ENCODE measurements at regions not wholly inside any gene's neighbourhood (a gene's known extent, or its start where the extent isn't known, plus 50 kb on each side); places are given as distances from the start of the nearest gene placed in this dataset.

DNA sequence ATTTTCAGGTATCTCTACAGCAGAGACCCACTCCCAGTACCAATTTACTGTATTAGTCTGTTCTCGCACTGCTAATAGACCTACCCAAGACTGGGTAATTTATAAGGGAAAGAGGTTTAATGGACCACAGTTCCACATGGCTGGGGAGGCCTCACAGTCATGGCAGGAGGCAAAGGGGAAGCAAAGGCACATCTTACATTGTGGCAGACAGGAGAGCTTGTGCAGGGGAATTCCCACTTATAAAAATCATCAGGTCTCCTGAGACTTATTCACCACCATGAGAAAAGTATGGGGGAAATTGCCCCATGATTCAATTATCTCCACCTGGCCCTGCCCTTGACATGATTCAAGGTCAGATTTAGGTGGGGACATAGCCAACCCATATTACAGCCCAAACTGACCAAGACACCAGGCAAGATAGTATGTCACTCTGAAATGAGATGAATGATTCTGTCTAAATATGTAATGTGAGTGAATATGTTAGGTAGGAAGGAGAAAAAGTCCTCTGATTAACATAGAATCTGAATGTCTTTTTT is 182.5 kb upstream of the CDH12 start:
- H3K36me3 ChIP-seq: no peaks in the 10 kb centered on the region
- H3K4me1 ChIP-seq (replicated peaks): no peaks in the 10 kb centered on the region
- H3K9me3 ChIP-seq: no peaks in the 10 kb centered on the region
- intact Hi-C loops (cut with DNase I): no loop called here
- H3K27ac ChIP-seq: no peak overlapping the region
- TF ChIP-seq, protein P1, sequence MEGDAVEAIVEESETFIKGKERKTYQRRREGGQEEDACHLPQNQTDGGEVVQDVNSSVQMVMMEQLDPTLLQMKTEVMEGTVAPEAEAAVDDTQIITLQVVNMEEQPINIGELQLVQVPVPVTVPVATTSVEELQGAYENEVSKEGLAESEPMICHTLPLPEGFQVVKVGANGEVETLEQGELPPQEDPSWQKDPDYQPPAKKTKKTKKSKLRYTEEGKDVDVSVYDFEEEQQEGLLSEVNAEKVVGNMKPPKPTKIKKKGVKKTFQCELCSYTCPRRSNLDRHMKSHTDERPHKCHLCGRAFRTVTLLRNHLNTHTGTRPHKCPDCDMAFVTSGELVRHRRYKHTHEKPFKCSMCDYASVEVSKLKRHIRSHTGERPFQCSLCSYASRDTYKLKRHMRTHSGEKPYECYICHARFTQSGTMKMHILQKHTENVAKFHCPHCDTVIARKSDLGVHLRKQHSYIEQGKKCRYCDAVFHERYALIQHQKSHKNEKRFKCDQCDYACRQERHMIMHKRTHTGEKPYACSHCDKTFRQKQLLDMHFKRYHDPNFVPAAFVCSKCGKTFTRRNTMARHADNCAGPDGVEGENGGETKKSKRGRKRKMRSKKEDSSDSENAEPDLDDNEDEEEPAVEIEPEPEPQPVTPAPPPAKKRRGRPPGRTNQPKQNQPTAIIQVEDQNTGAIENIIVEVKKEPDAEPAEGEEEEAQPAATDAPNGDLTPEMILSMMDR (IDR thresholded peaks at IDR 0.05): no peak
- no peak for TF ChIP-seq POLR2AphosphoS5 (IDR thresholded peaks at IDR 0.05)
- TF ChIP-seq POLR2A (IDR thresholded peaks at IDR 0.05): no peak
- H3K27me3 ChIP-seq (replicated peaks; ENCODE audit: insufficient read depth): no peaks in the 10 kb centered on the region
- no peak for DNase-seq (ENCODE audit: low spot score)
- H3K4me3 ChIP-seq: no peak overlapping the region
- WGBS: 97% methylated on average over 1 of the region's 1 CpG

DNA sequence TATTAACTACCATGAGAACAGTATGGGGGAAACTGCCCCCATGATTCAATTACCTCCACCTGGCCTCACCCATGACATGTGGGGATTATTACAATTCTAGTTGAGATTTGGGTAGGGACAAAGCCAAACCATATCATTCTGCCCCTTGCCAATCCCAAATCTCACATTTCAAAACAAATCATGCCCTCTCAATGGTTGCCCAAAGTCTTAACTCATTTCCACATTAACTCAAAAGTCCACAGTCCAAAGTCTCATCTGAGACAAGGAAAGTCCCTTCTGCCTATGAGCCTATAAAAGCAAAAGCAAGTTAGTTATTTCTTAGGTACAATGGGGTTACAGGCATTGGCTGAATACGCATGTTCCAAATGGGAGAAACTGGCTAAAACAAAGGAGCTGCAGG is 180.7 kb upstream of the CDH12 start:
- Histone ChIP-seq H3K9me3 (no peaks in the 10 kb centered on the region), H3K4me3 (no peak overlapping the region), H3K36me3 (no peaks in the 10 kb centered on the region), H3K27ac (no peak overlapping the region), H3K27me3 (replicated peaks; ENCODE audit: insufficient read depth) (no peaks in the 10 kb centered on the region), H3K4me1 (replicated peaks) (no peaks in the 10 kb centered on the region)
- intact Hi-C loops (cut with DNase I): no loop called here
- TF ChIP-seq POLR2A (IDR thresholded peaks at IDR 0.05) (no peak), POLR2AphosphoS5 (IDR thresholded peaks at IDR 0.05) (no peak)
- TF ChIP-seq, protein P1 (IDR thresholded peaks at IDR 0.05): no peak
- no peak for DNase-seq (ENCODE audit: low spot score)
- 100% methylated on average over 1 of the region's 1 CpG for WGBS

DNA sequence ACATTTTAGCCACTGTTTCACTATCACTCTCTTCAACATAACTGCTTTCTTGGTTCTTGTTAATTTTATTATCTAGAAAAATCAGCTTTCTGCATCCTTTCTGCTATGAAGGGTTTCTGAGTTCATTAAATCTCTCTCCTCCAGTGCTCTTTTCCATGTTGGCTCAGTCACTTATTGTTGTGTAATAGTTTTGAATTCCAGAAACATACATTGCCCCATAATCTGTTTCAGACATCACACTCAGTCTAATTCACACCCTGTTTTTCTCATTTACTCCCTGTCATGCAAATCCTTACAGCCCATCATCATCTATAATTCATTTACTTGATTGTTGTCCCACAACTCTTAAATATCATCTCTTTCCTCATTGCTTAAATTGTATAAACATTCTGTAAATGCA is 176.1 kb upstream of the CDH12 start:
- Histone ChIP-seq H3K27ac (no peak overlapping the region), H3K27me3 (replicated peaks; ENCODE audit: insufficient read depth) (no peaks in the 10 kb centered on the region), H3K4me1 (replicated peaks) (no peaks in the 10 kb centered on the region), H3K9me3 (no peaks in the 10 kb centered on the region), H3K36me3 (no peaks in the 10 kb centered on the region), H3K4me3 (no peak overlapping the region)
- intact Hi-C loops (cut with DNase I): no loop called here
- no peak for DNase-seq (ENCODE audit: low spot score)
- TF ChIP-seq, protein P1 (IDR thresholded peaks at IDR 0.05): no peak

DNA sequence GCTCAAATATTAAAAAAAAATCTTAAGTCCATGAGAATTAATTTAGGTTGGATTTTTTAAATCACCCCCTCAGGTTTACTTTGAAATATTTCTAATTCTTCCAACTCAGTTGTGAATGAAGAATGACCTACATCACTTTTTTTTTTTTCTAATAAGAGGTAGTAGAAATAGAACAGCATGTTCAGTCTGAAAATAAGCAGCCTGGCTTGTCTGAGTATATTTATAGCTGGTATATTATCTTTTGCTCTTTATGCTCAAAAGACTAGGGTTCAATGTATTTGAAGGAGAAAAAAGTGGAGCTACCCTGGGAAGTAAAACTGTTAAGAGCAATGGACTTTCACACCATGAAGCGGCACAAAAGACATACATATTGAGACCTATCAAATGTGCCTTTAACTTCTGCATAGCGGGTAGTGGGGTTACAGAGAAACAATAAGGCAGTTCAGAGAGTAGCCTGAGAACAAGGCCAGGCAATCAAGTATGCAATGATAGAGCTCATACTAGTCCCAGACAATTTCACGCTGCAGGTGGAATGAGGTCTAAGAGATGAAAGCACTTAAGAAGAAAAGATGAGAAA is 175.4 kb upstream of the CDH12 start:
- no peak for TF ChIP-seq POLR2A (IDR thresholded peaks at IDR 0.05)
- TF ChIP-seq, protein P1 (IDR thresholded peaks at IDR 0.05): no peak
- TF ChIP-seq POLR2AphosphoS5 (IDR thresholded peaks at IDR 0.05): no peak
- Histone ChIP-seq H3K36me3 (no peaks in the 10 kb centered on the region), H3K27me3 (replicated peaks; ENCODE audit: insufficient read depth) (no peaks in the 10 kb centered on the region), H3K27ac (no peak overlapping the region), H3K9me3 (no peaks in the 10 kb centered on the region), H3K4me3 (no peak overlapping the region), H3K4me1 (replicated peaks) (no peaks in the 10 kb centered on the region)
- no peak for DNase-seq (ENCODE audit: low spot score)
- 96% methylated on average over 3 of the region's 3 CpGs for WGBS
- intact Hi-C loops (cut with DNase I): no loop called here

DNA sequence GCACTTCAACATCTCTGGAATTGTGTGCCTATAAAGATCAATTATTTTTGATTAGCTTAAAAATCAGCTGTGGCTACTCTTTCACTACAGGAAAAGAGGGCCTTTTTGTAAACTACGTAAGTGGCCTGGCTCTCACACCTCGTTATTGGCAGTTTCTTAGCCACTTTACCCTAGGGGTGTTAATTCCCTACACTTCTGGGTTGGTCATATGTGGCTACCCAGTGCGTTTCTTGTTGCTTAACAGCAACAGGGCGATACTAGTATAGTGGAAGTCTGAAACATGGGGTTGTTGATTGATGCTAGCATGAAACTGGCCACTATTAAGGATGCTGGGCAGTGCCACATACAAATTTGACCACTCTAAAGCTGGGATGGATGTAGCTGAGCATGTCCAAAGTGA is 174.7 kb upstream of the CDH12 start:
- no peak for DNase-seq (ENCODE audit: low spot score)
- no peaks in the 10 kb centered on the region for H3K9me3 ChIP-seq
- H3K4me3 ChIP-seq: no peak overlapping the region
- no peak overlapping the region for H3K27ac ChIP-seq
- no peaks in the 10 kb centered on the region for H3K4me1 ChIP-seq (replicated peaks)
- TF ChIP-seq, protein P1 (IDR thresholded peaks at IDR 0.05): no peak
- TF ChIP-seq POLR2AphosphoS5 (IDR thresholded peaks at IDR 0.05) (no peak), POLR2A (IDR thresholded peaks at IDR 0.05) (no peak)
- no peaks in the 10 kb centered on the region for H3K27me3 ChIP-seq (replicated peaks; ENCODE audit: insufficient read depth)
- intact Hi-C loops (cut with DNase I): no loop called here
- 89% methylated on average over 4 of the region's 4 CpGs for WGBS
- no peaks in the 10 kb centered on the region for H3K36me3 ChIP-seq

Measured in prostate gland (tissue), 2 donors.